OCI-LY7 (cell line): ENCODE measurements at regions not wholly inside any gene's neighbourhood (a gene's known extent, or its start where the extent isn't known, plus 50 kb on each side); places are given as distances from the start of the nearest gene placed in this dataset.

Source experiments
- CTCF ChIP-seq: fragments of 200-600 bp; sonication (generic); conservative IDR thresholded peaks from 2 replicates; pipeline ENCODE4 v1.5.1; 2014; ENCODE audit warnings: mild to moderate bottlenecking, antibody characterized with exemption, low read length, moderate library complexity, mixed read lengths
- EZH2phosphoT487 ChIP-seq: fragments of 200-600 bp; sonication (generic); IDR thresholded peaks from 2 replicates; pipeline ENCODE4 v1.6.1; 2018; ENCODE audit warnings: low read depth, borderline replicate concordance, mild to moderate bottlenecking, mixed run types, antibody characterized with exemption, low read length, moderate library complexity, mixed read lengths

- TF ChIP-seq CTCF (no peak), EZH2phosphoT487 (no peak)
These were observed 54.1 kb upstream of the GEMIN8 start for GRCh38 chrX:14083783-14084182.
